Right atrium auricular region (tissue), 2 donors: ENCODE measurements at regions not wholly inside any gene's neighbourhood (a gene's known extent, or its start where the extent isn't known, plus 50 kb on each side); places are given as distances from the start of the nearest gene placed in this dataset.
"Not testable (repeated sequence)": the region's sequence is repeated elsewhere in the genome, so short reads cannot be mapped to it uniquely, and the experiment has no call there.

Experiments used
- DNase-seq: peaks from one replicate; pipeline ENCODE4 v3.0.0-alpha.2; 2019; ENCODE audit warnings: low spot score
- H3K27ac ChIP-seq, 2 donors: fragments of 200-600 bp; sonication (generic); 1 replicate in 1 of 2; 2 replicates in 1 of 2; pipeline ENCODE4 v1.5.1; 2016 to 2019
- H3K27me3 ChIP-seq, 2 donors: fragments of 200-600 bp; sonication (generic); one replicate each; pipeline versions ENCODE4 v1.5.1 to v1.6.0; 2017 to 2019
- H3K36me3 ChIP-seq: fragments of 200-600 bp; sonication (generic); one replicate; pipeline ENCODE4 v1.5.1; 2016
- H3K4me1 ChIP-seq, 2 donors: fragments of 200-600 bp; sonication (generic); one replicate each; pipeline versions ENCODE4 v1.5.1 to v1.6.0; 2017 to 2019
- H3K4me3 ChIP-seq, 2 donors: fragments of 200-600 bp; sonication (generic); 1 replicate in 1 of 2; 2 replicates in 1 of 2; pipeline ENCODE4 v1.5.1; 2017 to 2019; ENCODE audit warnings: mild to moderate bottlenecking in 1 of 2, moderate library complexity in 1 of 2
- H3K9me3 ChIP-seq, 2 donors: fragments of 200-600 bp; sonication (generic); one replicate each; pipeline ENCODE4 v1.5.1; 2019
- TF ChIP-seq, protein P1 (sequence below), 2 donors: fragments of 200-600 bp; sonication (generic); IDR thresholded peaks; one replicate each; pipeline ENCODE4 v1.5.1; 2019; ENCODE audit warnings: antibody characterized with exemption in 2 of 2

GRCh38 chr2:132282911-132283310 lies 121.2 kb upstream of the ANKRD30BL start:
- no peaks in the 10 kb centered on the region for H3K4me1 ChIP-seq
- no peaks in the 10 kb centered on the region for H3K27me3 ChIP-seq
- H3K4me3 ChIP-seq = no peak overlapping the region
- no peak for DNase-seq
- H3K36me3 ChIP-seq = no peaks in the 10 kb centered on the region
- no peaks in the 10 kb centered on the region for H3K9me3 ChIP-seq
- TF ChIP-seq, protein P1, sequence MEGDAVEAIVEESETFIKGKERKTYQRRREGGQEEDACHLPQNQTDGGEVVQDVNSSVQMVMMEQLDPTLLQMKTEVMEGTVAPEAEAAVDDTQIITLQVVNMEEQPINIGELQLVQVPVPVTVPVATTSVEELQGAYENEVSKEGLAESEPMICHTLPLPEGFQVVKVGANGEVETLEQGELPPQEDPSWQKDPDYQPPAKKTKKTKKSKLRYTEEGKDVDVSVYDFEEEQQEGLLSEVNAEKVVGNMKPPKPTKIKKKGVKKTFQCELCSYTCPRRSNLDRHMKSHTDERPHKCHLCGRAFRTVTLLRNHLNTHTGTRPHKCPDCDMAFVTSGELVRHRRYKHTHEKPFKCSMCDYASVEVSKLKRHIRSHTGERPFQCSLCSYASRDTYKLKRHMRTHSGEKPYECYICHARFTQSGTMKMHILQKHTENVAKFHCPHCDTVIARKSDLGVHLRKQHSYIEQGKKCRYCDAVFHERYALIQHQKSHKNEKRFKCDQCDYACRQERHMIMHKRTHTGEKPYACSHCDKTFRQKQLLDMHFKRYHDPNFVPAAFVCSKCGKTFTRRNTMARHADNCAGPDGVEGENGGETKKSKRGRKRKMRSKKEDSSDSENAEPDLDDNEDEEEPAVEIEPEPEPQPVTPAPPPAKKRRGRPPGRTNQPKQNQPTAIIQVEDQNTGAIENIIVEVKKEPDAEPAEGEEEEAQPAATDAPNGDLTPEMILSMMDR (IDR thresholded peaks at IDR 0.05) = no peak
- H3K27ac ChIP-seq = no peak overlapping the region

GRCh38 chr2:132286289-132286911 lies 124.6 kb upstream of the ANKRD30BL start:
- DNase-seq, H3K4me3 ChIP-seq, H3K4me1 ChIP-seq, H3K27ac ChIP-seq, H3K27me3 ChIP-seq, H3K9me3 ChIP-seq, H3K36me3 ChIP-seq: not testable (repeated sequence)

- DNase-seq = peak; percentile 81
Observed at GRCh38 chr2:132287910-132288309, 126.2 kb upstream of the ANKRD30BL start.

DNA sequence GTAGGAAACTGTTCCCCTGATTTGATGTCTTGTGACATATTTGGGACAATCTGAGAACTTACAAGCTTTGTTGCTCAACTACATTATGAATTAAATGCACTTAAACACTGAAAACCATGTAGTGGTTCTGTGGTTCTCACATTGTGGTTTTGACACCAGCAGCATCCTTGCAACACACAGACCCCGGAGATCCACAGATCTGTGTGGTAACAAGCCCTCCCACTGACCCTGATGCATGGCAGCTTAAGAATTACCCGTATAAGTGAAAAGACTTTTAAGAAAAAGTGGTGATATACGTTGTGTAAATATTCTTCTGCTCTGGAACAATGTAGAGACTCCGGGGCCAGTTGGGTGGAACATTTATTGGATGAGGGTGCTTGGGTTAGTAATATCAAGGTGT lies 127.4 kb upstream of the ANKRD30BL start:
- not testable (repeated sequence) for H3K9me3 ChIP-seq, DNase-seq, H3K36me3 ChIP-seq, H3K4me1 ChIP-seq, H3K4me3 ChIP-seq, H3K27me3 ChIP-seq, H3K27ac ChIP-seq

More at GRCh38 chr2:132287910-132288309, 126.2 kb upstream of the ANKRD30BL start:
- not testable (repeated sequence) for H3K4me1 ChIP-seq, H3K4me3 ChIP-seq, H3K9me3 ChIP-seq, H3K27me3 ChIP-seq, H3K36me3 ChIP-seq, H3K27ac ChIP-seq

- H3K27me3 ChIP-seq, H3K36me3 ChIP-seq, H3K4me1 ChIP-seq, DNase-seq, H3K9me3 ChIP-seq, H3K27ac ChIP-seq, H3K4me3 ChIP-seq: not testable (repeated sequence)
Observed at GRCh38 chr2:132289812-132290211, 126.8 kb upstream of the GPR39 start.

DNA sequence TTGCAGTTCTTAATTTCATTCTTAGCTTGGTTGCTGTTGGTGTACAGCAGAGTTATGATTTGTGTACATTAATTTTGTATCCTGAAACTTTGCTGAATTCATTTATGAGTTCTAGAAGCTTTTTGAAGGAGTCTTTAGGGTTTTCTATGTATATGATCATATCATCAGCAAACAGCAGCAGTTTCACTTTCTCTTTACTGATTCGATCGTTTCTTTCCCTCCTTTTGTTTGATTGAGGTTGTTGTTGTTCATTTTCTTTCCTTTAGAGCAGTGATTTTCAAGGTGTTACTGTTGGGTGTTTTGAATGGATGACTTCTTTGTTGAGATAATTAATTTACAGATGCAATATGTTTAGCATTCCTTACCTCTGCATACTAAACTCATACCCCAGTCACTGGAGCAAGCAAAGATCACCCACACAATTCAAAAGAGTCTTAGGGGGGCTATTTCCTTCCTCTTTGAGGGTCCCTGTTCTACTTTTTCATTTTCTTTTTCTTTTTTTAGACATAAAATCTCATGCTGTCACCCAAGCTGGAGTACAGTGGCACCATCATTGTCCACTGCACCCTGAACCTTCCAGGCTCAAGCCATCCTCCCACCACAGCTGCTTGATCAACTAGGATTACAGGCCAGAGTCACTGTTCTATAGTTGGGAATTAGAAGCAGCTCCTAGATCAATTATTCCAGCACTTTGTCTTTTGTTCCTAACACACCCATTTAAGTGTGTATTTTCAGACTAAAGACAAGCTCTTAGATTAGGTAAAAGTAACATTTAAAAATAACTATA lies 115.8 kb upstream of the GPR39 start:
- not testable (repeated sequence) for H3K4me3 ChIP-seq, H3K9me3 ChIP-seq, DNase-seq, H3K4me1 ChIP-seq, H3K27me3 ChIP-seq, H3K27ac ChIP-seq, H3K36me3 ChIP-seq

DNA sequence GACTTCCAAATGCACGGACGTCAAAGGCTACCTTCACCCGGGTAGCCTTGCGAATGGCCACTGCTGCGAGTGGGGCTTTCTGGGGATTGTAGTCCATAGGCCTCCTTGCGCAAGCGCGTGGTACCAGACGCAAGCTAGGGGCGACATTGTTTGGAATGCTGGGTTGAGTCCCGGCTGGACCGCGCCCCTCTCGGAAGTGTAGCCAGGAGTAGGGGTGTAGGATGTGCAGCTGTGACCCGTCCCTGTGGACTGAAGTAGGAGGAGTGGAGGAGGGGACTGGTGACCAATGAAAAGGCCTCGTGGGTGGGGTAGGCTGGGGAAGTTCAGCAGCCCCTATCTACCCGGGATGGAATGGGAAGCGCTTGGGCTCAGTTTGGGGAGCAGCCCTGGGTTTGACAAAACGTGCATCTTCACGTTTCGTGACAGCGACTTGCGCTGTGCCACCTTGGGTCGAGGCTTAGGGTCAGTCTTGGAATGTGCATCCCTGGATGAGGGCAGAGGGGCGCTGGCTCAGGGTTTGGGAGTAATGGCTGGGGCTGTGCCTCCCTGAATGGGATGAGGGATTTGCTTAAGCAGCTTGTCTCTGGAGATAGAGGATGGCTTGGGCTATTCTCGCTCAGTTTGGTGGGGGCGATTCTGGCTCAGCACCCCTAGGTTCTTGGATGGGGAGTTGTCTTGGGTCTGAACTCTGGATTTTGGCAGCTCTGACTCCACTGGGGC lies 111.8 kb upstream of the GPR39 start:
- DNase-seq = peak; percentile 84
- TF ChIP-seq, protein P1 (IDR thresholded peaks at IDR 0.05) = peak in 1 of 2 donors; percentile 49
- H3K4me3 ChIP-seq = peak overlapping the region; percentile 10 to 37

DNA sequence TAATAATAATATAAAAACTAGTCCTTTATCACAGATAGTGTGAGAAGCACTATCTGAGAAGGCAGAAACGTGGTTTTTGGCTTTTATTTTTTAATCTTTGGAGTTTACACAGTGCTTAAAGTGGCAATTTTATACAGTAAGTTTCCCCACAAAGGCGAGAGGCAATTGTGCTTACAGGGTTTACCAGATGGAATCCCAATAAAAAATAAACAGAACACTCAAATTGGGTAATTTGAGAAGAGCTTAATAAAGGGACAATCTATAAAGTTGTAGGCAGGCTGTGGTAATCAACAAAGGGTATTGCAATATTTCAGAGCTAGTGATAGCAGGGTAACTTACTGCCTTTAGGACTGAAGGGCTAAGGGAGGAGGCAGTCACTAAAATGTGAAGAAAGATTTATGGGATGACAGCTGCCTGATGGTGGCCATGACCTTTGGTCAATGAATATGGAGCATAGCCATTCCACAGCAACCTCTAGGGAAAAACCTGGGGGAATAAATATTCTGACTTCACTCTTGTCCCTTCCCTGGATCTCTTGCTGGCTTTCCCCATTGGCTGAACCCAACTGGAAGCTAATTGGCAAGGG lies 108.9 kb upstream of the GPR39 start:
- not testable (repeated sequence) for H3K27ac ChIP-seq, H3K4me1 ChIP-seq, H3K27me3 ChIP-seq, H3K9me3 ChIP-seq, H3K4me3 ChIP-seq, DNase-seq, H3K36me3 ChIP-seq

More for the DNA sequence above, 111.8 kb upstream of the GPR39 start:
- not testable (repeated sequence) for H3K9me3 ChIP-seq, H3K27ac ChIP-seq, H3K4me1 ChIP-seq, H3K27me3 ChIP-seq, H3K36me3 ChIP-seq

DNA sequence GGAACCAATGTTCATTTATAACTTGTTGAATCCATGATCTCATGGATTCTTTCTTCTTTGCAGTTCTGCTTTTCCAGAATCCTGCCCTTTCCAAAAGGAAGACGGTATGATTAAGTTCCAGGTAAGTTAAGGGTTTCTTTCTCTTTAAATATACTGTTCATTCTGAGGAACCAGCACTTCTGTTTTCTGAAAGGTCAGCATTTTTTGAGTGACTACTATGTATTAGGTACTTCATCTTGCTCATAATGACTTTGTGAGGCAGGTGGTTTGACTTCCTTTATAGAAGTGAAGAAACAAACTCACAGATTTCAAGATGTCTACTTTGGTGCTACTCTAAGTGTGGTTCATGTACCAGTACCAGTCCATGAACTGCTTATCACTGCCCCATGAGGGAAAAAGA lies 107.4 kb upstream of the GPR39 start:
- H3K9me3 ChIP-seq, H3K4me3 ChIP-seq, H3K27me3 ChIP-seq, DNase-seq, H3K27ac ChIP-seq, H3K36me3 ChIP-seq, H3K4me1 ChIP-seq: not testable (repeated sequence)

GRCh38 chr2:132315546-132315945 lies 101.1 kb upstream of the GPR39 start:
- DNase-seq, H3K36me3 ChIP-seq, H3K4me3 ChIP-seq, H3K27ac ChIP-seq, H3K4me1 ChIP-seq, H3K27me3 ChIP-seq, H3K9me3 ChIP-seq: not testable (repeated sequence)

- DNase-seq, H3K27ac ChIP-seq, H3K4me3 ChIP-seq, H3K27me3 ChIP-seq, H3K36me3 ChIP-seq, H3K4me1 ChIP-seq, H3K9me3 ChIP-seq: not testable (repeated sequence)
Observed at GRCh38 chr2:132317026-132317680, 99.5 kb upstream of the GPR39 start.

- H3K4me3 ChIP-seq, H3K36me3 ChIP-seq, H3K27me3 ChIP-seq, H3K4me1 ChIP-seq, H3K9me3 ChIP-seq, DNase-seq, H3K27ac ChIP-seq: not testable (repeated sequence)
Observed at GRCh38 chr2:132318481-132318880, 98.1 kb upstream of the GPR39 start.
